Hindlimb muscle (tissue), 1 donor: ENCODE measurements at regions not wholly inside any gene's neighbourhood (a gene's known extent, or its start where the extent isn't known, plus 50 kb on each side); places are given as distances from the start of the nearest gene placed in this dataset.
A peak's percentile ranks its signal among the peaks of the same experiment; 100 is the strongest.

Experiments
- DNase-seq: peaks from one replicate; pipeline ENCODE4 v3.0.0-alpha.2; 2013

GRCh38 chr13:50584856-50585580 lies 258.5 kb downstream of the DLEU7 start:
- DNase-seq = no peak

- peak; percentile 71 for DNase-seq
These were observed 257.6 kb downstream of the DLEU7 start for GRCh38 chr13:50585674-50586413.

DNA sequence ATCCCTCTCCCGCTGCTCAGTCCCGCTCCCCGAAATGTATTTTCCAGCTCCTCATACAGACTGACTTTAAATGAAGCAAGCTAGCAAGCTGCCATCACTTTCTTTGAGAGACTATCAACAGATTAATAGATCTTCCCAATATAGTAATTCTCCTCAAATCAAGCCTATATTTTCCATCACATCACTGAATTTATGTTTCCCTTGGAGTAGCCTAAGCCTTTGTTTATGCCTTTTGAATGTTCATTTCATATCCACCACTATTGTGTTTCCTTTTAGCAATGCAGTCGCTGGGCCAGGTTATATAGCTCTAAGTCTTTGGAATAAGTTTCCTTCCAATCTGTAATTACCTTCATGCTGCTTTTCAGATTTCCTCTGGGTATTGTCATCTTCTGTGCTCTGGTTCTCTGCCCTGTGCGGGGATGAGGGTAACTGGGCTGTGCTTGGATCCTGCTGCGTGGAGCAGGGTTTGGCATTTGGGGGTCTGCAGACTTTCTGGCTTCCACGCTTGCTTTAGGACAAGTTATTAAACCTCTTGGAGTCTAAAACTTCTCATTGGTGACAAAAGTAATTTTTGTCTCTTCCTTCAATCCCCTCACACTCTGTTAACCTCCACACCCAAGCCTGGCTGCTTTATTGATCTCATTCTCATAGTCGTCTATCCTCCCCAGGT lies 256.9 kb downstream of the DLEU7 start:
- peak; percentile 68 for DNase-seq

GRCh38 chr13:50587115-50587514 lies 256.4 kb downstream of the DLEU7 start:
- DNase-seq = no peak

DNA sequence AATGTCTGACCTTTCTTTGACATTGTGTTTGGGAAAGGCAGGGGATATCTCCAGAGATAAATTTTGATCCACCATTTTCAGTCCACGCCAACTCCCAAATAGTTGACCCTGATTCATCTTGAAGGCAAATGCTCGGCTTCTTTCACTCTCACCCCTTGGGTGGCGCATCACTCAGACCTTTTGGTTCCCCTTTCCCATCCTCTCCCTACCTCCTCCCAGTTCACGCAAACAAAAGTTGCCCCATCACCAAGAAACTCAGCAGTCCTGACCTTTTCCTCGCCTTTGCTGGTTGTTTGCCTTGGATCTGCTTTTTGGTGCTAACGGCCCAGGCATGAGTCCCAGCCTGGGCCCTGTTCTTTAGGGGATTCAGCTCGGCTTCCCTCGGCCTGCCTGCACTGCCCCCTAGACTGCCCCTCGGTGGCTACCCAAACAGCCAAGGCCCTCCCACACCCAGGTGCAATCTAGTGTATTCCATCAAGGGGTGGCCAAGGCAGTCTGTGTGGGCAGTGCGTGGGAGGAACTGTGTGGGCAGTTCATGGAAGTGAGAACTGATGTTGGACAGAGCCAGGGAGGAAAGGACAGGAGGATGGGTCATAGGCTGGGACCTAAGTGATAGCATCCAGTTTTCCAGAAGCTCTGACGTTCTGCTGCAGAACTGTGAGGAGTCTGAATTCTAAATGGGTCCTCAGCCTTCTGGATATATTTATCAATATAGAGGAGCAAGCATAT lies 255.7 kb downstream of the DLEU7 start:
- no peak for DNase-seq

- DNase-seq = no peak
These were observed 254.9 kb downstream of the DLEU7 start for GRCh38 chr13:50588491-50589130.

DNA sequence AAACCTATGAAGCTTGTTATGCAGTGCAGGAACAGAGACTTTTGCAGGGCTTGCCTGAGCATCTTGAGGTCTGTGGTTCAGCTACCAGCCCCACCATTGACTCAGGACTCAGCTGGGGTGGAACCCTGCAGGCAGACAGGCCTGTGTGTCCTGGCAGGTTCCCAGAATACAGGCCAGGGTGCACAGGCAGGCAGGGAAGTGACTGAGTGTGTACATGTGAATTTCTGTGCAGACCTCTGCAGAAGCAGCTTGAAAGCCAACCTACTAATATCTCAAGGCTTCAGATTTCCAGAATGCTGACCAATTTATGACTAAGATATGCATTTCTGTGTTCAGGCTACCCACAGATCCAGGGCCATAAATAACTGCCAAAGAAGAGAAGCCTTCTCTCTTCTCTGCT lies 254.4 kb downstream of the DLEU7 start:
- DNase-seq = no peak

GRCh38 chr13:50589651-50590054 lies 253.8 kb downstream of the DLEU7 start:
- no peak for DNase-seq

GRCh38 chr13:50592412-50593155 lies 250.9 kb downstream of the DLEU7 start:
- no peak for DNase-seq

DNA sequence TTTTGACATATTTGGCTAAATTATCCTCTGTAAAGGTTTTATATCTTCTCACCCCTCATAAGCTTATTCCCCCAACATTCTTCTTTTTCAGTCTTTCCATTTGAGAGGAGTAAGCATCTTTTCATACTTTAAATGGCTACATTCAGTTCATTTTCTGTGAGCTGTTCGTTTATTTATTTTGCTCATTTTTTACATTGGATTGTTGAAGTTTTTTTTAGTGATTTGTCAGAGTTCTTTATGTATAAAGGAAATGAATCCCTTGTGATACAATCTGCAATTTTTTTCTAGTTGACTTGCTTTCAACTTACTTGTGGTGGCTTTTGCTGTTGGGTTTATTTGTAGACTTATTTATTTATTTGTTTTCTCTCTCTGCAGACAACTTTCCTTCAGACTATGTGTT lies 250.3 kb downstream of the DLEU7 start:
- DNase-seq = no peak

GRCh38 chr13:50594276-50595051 lies 249.0 kb downstream of the DLEU7 start:
- DNase-seq = no peak

GRCh38 chr13:50595196-50595595 lies 248.3 kb downstream of the DLEU7 start:
- no peak for DNase-seq

DNA sequence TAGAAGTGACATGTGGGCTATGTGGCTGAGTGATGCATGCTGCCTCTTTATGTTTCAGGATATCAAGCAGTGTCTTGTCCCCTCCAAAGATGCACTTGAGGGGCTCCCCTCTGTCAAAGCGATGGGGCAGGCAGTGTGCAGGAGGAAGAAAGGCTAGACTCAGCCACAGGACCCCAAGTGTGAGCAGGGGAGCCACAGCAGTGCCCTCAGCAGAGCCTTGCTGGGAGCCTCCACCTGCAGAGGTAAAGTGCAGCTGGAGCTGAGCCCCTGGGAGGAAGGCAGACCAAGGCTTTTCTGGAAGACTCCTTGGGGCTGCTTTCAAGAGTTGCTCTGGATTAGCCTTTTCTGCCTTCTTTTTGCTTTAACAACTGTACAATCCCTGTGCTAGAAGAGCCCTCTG lies 247.3 kb downstream of the DLEU7 start:
- no peak for DNase-seq

DNA sequence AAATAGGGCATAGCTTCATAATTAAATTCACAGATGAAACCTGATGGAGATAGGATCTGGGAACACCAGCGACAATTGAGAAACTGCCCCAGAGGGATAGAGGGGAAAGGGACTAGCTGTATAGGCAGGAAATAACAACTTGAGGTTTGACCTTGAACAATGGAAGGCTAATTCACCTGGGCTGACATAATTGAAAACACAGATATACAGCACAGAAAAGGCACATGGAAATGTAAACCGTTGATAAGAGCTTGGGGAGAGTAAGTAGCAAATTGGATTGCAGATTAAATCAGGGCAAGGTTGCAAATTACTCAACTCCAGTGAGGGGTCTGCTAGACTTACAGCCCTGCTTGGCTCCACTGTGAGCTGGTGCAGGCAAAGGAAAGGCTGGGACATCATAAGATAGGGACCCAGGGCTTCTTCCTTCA lies 246.7 kb downstream of the DLEU7 start:
- DNase-seq = no peak

DNA sequence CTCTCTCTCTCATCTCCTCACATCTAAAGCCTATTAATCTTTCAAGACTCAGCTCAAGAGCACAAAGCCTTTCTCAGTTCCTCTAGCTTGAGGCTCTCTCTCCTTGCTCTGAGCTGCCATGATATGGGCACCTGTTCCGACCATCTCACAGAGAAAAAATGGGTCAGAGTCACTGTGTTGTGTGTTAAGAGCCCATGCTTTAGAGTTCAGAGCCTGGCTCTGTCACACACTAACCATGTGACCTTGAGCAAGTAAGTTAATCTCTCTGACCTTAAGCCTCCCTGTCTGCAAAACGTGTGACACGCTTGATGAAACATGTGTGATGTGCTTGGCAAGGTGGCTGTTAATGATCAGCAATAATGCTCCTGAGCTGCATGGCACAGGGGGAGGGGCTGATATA lies 245.2 kb downstream of the DLEU7 start:
- DNase-seq = no peak

- DNase-seq = no peak
These were observed 244.4 kb downstream of the DLEU7 start for GRCh38 chr13:50599046-50599445.

DNA sequence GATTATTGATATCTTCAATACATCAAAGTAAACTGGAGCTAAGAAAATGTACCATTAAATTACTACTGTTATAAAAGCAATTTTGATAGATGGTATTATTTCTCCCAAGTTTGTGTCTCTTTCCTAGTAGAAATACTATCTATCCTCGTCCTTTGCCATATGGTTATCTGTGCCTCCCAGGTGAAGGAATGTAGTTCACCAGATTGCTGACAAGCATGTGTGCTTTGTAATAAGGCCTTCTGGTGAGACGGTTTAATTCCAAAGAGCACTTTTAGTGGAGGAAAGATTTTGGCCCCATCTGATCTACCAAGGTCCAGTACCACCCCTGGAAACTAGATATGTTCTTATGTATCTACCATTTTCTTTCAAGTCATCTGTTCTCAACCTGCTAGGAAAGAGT lies 243.6 kb downstream of the DLEU7 start:
- no peak for DNase-seq

- no peak for DNase-seq
These were observed 235.1 kb downstream of the DLEU7 start for GRCh38 chr13:50608370-50608769.

DNA sequence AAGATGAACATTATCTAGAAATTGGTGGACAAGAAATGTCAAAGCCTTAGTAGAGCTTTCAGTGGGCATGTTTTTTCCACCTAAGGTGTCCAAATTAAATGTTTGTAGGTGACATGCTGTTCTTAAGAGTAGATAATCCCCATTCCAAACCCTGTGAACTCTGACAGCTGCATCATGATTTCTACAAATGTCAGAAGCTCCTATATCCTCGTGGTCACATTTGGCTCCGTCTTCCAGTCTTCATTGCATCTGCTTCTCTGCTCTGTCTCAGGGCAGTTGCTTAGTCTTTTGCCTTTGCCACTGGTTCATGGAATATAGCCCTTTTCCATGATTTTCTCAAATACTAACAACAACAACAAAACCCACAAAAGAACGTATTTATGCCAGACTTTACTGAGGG lies 234.5 kb downstream of the DLEU7 start:
- DNase-seq = no peak

DNA sequence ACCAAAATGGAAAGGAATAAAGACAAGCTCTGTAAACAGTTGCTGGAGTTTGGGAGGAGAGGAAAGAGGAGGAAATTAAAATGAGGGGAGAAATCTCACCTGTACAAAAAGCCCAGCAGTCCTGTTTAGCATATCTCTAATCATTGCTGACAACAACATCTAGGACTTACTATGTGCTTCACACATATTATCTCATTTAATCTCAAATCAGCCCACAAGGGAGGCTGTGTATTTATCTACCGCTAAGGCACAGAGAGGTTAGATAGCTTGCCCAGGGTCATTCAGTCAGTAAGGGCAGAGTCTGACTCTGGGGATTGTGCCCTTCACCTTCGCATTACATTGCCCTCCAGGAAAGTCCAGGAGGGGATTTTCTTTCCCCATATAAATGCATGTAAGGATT lies 233.3 kb downstream of the DLEU7 start:
- no peak for DNase-seq
